ENCODE measurements at regions not wholly inside any gene's neighbourhood (a gene's known extent, or its start where the extent isn't known, plus 50 kb on each side); places are given as distances from the start of the nearest gene placed in this dataset.

DNA sequence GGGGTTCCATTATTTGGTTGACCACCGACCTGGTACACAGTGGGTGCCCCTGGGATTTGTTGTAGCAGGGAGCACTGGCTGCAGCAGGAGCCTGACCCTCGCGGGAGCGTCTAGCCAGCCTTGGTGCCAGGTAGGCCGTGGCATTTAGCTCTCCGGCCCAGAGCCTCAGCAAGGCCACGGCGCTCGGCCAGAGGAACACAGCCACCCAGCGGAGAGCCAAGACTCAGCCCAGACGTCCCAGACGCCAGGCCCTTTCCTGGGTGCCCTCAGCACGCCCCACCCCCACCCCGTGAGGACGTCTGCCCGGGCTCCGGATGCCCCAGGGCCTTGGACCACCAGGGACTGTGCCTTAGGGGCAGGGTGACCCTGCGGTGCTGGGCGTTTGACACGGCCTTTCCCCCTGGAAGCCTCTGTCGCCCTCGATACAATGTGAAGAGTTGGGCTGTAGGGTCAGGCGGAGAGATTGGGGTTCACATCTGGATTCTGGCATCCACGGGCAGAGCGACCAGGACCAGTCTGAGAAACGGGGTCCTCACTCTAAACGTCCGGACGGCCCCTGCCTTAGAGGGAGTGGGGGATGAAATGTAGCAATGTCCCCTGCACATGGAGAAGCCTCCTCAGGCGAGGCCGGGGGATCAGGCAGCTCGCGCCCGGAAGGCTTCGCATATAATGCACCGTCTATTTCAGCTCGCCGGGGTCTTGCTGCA is 99.2 kb upstream of the FGF3 start:
- DNase-seq (ENCODE audit: low spot score) = no peak

DNA sequence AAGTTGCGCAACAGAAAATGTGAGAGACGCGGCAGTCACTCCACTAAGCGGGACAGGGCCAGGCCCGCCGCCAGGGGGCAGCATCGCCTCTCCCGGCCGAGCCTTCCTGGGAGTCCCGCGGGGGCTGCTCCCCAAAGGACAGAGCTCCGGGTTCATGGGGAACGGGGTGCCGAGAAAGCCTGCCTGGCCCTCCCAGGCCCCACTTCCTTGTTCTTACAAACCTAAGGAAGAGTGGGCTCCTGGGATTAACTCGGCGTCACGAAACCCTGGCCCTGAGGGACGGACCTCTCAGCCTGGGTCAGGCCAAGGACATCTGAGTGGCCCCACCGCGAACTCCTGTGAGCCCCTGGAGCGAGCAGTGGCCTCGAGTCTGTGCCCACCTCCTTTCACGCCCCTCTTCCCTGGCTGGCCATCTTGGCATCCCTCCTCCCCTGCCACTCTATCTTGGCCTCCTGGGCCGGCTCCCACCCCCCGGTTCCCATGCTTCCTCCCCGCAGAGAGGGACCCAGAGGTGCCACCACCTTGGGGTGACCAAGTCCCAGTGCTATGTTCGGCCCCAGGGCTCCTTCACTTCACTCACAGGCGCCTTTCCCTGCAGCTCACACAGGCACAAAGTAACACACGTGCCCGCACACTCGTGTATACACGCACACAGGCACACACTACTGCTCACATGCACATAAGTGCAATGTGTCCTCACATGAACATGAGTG is 99.9 kb upstream of the FGF3 start:
- no peak for DNase-seq (ENCODE audit: low spot score)

DNA sequence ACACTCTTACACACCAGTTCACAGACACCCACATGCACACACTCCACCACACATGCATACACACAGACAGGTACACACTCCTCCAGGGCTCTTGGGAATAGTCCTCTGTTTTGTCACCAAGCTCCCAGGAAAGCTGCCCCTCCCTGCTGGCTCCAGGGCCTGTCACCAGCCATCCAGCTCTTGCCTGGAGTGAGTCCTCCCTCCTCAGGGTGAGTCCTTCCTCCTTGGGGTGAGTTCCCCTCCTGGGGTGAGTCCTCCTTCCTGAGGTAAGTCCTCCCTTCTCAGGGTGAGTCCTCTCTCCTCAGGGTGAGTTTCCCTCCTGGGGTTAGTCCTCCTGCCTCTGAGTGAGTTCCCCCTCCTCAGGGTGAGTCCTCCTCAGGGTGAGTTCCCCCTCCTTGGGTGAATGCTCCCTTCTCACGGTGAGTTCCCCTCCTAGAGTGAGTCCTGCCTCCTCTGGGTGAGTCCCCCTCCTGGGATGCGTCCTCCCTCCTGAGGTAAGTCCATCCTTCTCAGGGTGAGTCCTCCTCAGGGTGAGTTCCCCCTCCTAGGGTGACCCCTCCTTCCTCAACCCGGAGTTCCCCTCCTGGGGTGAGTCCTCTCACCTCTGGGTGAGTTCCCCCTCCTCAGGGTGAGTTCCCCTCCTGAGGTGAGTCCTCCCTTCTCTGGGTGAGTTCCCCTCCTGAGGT is 100.6 kb upstream of the FGF3 start:
- no peak for DNase-seq (ENCODE audit: low spot score)

DNA sequence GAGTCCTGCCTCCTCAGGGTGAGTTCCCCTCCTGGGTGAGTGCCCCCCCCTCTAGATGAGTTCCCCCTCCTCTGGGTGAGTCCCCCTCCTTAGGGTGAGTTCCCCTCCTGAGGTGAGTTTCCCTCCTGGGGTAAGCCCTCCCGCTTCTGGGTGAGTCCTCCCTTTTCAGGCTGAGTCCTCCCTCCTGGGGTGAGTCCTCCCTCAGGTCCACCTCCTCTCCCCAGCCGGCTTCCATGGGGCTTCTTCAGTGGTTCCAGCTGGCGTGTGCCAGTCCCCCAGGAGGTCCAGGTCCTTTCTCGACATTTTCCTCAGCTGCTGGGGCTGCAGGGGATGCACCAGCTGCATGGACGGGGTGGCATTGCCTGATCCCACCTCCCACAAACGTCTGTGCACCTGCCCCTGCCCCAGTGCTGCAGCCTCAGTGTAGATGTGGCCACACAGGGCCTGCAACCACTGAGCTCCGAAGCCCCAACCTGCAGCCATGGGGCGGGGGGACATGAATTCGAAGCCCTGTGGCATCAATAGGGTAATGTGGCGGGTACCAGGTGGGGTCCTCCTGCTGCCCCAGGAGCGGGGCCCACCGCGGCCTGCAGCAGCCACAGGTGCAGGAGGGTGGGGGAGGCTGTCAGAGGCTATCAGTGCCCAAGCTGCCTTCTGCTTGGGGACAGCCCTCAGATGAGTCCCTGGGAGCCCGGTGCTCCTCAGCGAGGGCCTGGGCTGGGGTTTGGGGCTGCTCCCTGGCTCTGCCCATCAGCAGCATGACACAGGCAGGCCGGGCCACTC is 101.3 kb upstream of the FGF3 start:
- no peak for DNase-seq (ENCODE audit: low spot score)

DNA sequence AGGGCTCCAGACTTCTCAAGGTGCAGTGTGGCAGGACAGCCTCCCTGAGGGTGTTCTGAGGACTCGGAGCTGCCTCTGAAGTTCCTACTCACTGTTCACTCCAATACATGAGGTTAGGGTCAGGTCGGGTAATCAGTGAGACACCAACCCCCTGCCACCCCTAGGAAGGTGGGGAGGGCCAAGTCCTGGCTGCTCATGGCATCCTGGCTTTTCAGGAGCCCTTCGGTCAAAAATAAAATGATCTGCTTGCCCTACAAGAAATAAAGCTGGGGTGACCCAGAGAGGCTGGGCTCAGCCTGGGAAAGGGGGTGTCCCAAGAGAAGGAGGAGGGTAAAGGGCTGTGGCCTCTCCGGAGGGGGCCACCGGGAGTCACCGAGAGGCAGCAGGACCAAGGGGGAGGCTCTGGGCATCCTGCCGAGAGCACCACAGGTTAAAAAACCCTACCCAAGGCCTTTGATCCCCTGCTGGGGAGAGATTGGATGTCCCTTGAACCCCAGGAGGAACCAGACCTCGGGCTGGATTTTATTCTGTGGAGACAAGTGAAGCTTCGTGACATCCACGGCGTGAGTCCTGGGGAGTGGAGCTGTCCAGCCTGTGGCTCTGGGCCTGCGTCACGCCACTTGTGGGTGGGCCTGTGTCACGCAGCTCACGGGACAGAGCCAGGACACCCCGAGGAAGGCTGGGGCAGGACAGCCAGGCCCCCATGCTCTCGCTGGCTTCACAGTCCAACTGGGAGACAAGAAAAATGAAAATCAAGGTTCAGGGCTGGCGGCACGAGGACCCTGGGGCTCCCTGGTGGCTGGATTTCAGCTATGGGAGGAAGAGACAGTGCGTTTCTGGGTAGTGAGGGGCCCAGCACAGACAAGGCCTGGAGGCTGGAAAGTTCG is 102.2 kb upstream of the FGF3 start:
- DNase-seq (ENCODE audit: low spot score) = no peak

DNA sequence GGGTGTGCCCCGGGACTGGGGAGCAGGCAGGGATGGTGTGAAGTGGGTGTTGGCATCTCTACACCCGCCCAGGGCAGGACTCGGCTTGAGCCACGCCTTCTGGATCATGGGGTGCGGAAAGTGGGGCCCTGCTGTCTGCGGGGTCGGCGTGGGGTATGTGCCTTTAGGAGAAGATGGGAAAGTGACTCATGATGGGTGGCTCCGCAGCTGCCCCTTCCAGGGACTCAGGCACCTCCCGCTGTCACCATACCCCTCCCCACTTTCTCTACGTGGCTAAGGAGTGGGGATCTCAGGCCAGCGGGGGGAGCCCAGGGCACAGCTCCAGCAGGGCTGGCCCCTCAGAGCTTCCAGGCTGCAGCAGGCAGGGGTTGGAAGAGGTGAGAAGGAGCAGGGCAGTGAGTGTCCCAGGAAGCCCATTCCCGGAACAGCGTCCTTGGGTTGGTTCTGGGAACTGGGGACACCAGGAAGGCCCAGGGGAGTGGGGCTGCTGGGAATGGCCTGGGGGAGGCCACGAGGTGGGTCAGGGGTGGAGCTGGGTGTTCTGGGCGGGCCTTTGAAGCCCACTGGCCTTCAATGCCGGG is 102.9 kb upstream of the FGF3 start:
- DNase-seq (ENCODE audit: low spot score) = no peak

DNA sequence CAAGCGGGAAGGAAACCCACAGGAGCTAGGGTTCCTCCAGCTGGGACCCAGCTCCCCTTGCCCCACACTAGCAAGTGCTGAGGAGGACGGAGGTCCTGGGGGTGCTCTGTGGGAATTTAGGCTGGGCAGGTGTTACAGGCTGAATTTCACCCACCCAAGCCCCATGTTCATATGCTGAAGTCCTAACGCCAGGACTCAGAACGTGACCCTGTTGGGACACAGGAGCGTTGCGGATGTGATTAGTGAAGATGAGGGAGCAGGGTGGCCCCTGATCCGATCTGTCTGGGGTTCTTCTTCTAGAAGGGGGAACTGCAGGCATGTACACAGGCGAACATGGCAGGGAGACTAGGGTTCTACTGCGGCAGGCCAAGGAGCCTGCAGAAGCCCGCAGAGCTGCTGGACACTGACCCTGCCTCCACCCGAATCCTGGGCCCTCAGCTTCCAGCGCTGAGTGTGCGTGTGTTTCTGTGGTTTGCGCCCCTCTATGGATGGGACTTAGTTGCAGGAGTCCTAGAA is 103.4 kb upstream of the FGF3 start:
- DNase-seq (ENCODE audit: low spot score) = no peak

DNA sequence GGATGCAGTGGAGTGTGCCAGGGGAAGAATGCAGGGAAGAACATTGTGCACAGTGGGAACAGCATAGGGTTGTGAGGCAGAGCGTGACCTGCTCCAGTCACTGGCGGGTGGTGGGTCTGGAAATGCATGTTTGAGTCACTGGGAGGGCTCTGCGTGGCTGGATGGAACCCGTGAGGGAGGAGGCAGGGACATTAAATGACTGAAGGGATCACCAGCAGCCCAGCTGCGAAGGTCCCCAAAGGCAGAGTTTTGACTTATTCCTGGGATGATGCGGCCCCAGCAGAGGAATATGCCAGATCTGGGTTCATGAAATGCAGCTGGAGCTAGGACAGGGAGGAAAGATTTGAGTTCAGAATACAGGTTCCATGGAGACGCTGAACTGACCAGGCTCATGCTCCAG is 104.0 kb upstream of the FGF3 start:
- DNase-seq (ENCODE audit: low spot score) = no peak

DNA sequence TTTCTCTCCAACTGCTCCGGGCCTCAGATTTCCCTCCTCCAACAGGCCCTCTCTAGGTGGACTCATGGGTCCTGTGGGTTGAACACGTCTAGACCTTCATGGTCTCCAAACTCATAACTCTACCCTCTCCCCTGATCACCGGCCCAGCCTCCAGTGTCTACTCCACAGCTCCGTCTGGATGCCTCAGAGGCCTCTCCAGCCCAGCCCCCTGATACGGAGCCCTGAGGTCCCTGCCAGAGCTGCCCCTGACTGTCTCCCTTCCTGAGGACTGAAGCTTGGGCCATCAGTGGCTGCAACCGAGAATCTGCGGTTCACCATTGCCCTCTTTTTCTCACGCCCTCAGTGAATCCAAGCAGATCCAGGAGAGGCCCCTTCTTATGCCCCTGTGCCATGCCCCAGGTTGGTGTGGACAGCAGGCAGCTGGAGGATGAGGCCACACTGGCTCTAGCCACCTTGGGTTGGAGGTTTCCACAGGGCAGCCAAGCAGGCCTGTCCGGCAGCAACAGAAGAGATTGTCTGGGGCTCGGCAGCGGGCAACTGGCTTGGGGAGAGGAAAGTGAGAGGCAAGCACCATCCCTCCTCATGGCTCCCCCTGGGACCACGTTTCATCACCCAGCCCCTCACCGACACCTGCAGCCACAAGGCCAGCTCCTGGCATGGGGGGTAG is 104.6 kb upstream of the FGF3 start:
- no peak for DNase-seq (ENCODE audit: low spot score)

DNA sequence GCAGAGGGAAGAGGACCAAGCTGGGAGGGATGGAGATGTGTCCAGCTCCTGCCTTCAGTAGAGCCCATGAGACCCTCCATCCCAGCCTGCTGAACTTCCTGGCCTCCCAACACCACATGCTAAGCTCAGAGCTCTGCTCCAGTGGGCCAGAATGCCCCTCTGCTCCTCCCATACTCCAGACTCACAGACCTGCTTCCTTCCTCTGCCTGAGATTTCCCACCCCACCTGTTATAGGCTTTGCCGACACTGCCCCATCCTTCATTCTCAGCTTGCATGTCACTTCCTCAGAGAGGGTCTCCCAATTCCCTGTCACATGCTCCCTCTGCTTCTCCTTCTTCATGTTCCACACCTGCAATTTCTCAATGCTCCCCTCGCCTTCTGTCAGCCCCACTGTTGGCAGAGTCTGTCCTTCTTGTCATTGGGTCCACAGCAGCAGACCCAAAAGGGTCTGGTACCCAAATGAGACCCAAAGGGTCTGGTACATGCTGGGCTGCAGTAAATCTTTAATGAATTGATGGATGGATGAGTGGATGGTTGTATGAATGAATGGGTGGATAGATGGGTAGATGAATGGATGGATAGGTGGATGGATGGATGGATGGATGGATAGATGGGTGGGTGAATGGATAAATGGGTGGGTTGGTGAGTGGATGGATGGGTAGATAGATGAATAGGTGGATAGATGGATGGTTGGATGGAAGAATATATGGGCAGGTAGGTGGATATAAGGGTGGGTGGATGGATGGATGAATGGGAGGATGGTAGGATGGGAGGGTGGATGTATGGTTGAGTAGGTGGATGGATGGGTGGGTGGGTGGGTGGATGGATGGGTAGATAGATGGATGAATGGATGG is 105.3 kb upstream of the FGF3 start:
- DNase-seq (ENCODE audit: low spot score) = no peak

DNA sequence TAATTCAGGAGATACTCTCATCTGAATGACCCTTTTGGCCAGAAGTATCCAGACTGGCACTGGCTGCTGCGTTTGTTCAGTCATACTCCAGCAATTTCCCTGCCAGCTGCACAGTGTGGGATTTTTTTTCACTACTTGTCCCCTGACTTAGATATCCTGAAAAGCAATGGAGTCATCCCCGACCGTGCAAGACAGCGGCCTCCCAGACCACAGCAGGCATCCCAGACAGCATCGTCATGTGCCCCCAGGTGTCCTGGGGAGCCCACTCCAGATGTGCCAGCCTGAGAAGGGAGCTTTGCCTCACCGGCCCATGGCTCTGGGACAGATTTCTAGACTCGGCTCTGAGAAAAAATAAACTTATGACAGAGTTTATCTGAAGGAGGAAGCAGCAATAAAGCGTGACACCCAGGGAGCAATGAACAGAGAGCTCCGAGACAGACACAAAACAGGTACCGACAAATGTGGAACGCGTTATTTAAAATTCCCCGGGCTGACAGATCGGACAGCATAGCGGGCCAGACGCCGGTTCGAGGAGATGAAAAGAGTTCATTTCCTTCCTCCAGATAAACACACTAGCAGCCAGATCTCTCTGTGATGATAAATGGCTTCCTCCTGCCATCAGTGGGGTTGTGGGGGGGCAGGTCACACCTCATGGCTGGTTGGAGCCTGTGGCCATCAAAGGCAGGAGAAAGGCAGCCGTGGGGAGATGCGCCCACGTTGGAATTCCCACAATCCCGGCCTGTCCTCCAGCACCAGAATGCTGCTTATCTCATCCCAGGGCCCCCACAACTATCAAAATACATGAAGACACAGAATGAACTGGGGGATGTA is 106.4 kb upstream of the FGF3 start:
- DNase-seq (ENCODE audit: low spot score) = no peak

DNA sequence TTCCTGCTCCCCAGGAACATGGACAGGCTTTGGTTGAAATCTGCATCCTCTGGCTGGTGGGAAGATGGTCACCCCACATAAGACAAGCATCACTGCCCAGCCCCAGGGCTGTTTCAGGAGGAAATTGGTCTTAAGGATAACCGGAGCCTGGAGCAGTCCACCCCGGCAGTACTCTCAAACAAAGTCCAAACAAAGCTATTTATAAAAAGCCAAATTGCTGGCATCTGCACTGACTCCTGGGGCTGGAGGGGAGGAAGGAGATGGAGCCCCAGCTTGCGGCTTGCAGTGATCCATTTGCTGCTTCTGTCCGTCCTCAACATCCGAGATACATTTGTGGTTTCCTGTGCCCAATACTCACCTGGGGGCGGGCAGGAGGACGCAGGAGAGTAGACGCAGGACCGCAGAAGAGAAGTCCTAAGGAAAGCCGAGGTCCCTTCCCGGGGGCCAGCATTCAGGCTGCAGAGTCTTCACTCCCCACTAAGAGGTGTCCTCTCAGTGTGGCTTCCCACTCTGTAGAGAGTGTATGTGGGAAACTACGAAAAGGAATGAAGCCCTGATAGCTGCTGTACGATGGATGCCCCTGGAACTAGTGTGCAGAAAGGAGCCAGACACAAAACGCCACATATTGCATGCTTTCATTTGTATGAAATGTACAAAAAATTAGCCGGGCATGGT is 107.3 kb upstream of the FGF3 start:
- no peak for DNase-seq (ENCODE audit: low spot score)

DNA sequence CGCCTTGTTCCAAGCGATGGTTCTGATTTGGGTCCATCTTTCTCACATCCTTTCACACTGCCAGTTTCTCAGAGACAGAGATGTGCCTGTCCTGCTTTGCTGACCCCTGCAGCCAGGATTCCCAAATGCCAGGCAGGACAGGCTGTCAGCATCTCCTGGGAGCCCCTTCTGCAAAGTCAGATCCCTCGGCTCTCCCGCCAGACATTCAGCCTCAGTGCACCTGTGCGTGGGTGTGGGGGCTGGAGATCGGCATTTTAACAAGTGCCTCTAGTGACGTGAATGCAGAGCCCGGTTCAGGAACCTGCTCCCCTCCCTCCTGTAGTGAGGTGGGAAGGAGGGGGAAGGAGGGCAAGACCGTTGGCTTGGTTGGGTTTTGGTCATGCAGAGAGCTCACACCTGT is 108.9 kb upstream of the FGF3 start:
- no peak for DNase-seq (ENCODE audit: low spot score)

DNA sequence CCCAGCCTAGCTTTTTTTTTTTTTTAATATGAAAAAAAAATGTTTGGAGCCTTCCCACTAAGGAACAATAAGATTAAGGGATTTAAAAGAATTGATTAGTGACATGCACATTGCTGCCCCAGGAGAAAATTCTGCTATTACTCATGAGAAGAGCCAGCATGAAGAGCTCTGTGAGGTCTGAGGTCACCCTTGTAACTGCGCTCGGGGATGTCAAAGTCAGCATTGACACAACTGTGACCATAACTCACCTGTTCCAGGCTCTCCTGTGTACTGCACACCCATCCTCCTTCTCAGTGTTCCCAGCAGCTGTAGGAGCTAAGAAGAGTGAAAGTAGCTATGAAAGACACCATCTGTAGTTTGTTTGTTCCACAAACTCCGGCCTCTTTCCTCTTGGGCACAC is 109.8 kb upstream of the FGF3 start:
- DNase-seq (ENCODE audit: low spot score) = no peak

DNA sequence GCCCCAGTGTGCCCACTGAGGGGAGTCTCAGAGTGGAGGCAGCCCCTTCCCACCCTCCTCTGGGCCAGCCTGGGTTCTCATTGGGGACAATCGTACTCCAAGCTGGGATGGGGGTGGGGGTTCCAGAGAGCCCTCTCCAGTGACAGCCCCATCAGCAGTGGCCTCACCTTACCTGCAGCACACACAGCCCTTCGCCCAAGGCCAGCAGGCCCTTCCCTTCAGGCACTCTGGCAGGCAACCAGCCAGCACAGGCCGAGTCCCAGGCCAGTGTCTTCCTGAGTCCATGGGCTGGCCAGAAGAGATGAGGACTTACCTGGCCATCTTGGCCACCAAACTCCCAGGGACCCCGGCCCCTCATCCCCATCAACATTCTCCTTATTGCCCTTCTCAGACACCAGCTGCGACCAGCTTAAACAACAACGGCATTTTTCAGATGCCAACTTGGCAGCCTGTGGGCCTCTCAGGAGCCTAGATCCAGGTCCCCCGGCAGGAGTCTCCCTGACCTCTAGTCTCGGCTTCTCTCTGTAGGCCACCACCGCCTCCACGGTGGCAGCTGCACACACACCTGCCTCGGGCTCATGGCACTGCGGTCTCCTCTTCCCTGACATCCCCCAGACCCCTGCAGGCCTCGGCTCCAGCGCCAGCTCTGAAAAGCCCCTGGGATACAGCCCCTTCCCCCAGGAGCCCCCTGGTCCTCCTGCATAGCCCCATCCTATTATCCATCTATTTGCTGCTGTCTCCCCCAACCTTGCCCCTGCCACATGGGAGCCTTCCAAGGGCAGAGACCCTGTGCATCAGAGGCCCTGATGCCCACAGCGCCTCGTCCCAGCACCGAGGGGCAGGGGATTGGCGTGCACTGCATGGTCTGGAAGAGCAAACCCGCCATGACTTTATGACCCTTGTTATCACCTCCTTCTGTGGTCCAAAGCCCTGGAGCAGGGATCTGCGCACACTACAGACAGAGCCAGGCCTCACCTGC is 111.2 kb upstream of the FGF3 start:
- DNase-seq (ENCODE audit: low spot score) = no peak

DNA sequence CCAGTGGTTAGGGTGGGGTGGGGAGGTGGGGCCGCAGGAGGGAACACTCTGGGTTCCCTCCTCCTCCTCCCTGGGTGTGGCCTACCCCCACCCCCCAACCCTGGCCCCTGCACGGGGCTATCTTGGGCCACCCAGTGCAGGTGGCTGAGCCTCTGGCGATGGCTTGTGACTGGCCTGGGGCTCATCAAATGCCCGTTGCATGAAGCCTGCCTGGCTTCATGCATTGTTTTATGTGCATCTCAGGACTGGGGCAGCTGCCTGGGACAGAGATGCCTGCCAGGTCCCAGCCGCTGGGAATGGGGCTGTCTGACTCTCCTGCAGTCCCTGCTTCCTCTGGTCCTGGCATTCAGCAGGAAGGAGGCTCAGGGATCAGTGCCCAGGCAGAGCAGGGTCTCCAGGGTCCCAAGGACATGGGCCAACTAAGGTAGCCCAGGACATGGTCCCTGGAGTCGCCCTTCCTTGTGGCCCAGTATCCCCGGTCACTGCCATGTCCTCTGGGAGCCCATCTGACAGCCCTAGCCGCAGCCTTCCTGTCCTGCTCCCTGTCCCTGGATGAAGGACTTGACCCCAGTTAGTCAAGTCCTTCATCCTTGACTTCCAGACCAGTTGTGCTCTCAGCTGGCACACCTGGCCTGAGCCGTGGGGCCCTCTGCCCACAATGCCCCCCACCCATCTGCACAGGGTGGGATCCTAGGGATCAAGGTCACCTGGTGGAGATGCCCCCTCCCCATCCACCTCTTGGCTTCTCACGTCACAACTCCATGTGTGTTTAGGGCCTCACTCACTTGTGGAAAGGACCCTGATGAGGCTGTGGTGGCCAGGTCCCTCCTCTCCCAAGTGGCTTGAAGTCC is 112.1 kb upstream of the FGF3 start:
- no peak for DNase-seq (ENCODE audit: low spot score)

Data from SW480 (cell line).